Activated CD4-positive, alpha-beta memory T cell treated with anti-CD3 and anti-CD28 coated beads, Interleukin-2, amount 10 ng/mL, durations not matched to agents 7 days and 5 days (primary cell): ENCODE measurements at regions not wholly inside any gene's neighbourhood (a gene's known extent, or its start where the extent isn't known, plus 50 kb on each side); places are given as distances from the start of the nearest gene placed in this dataset.

Experiments used
- CTCF ChIA-PET: fragments of 350-600 bp; sonication (Branson Sonifier 250); formaldehyde crosslinking; loops from one replicate; lab custom pipeline; 2021; ENCODE audit warnings: antibody characterized with exemption, inconsistent platforms; lab: Charles Lee
- POLR2A ChIA-PET: fragments of 350-600 bp; sonication (Branson Sonifier 250); formaldehyde crosslinking; loops from one replicate; lab custom pipeline; 2021; ENCODE audit warnings: antibody characterized with exemption; lab: Charles Lee
- DNase-seq: peaks from one replicate; pipeline ENCODE4 v3.0.0-alpha.2; 2020
- H3K27ac Mint-ChIP-seq: one replicate; pipeline ENCODE4 v1.8.0; 2021; ENCODE audit warnings: mild to moderate bottlenecking, mixed read lengths
- H3K27me3 Mint-ChIP-seq: one replicate; pipeline ENCODE4 v1.8.0; 2021; ENCODE audit warnings: mixed read lengths
- H3K36me3 Mint-ChIP-seq: one replicate; pipeline ENCODE4 v1.8.0; 2021; ENCODE audit warnings: low read depth, mixed read lengths
- H3K4me1 Mint-ChIP-seq: one replicate; pipeline ENCODE4 v1.8.0; 2021; ENCODE audit warnings: mixed read lengths
- H3K4me3 Mint-ChIP-seq: one replicate; pipeline ENCODE4 v1.8.0; 2021; ENCODE audit warnings: mild to moderate bottlenecking, mixed read lengths
- H3K9me3 Mint-ChIP-seq: one replicate; pipeline ENCODE4 v1.8.0; 2021; ENCODE audit warnings: mixed read lengths

- H3K4me3 Mint-ChIP-seq, result peak overlapping the region; percentile 31
- no peak for DNase-seq
- CTCF ChIA-PET, result interaction anchor here (1.0 kb wide), 1 partner anchor 18 kb away, joined by 3 read pairs; no protein-coding TSS in a partner anchor
- no peaks in the 10 kb centered on the region for H3K27me3 Mint-ChIP-seq
- peaks cover 26% of the 10 kb centered on the region for H3K36me3 Mint-ChIP-seq
- POLR2A ChIA-PET, result interaction anchor here (1.5 to 1.8 kb wide), 2 partner anchors 13 to 69 kb away, joined by 4 to 5 read pairs; no protein-coding TSS in a partner anchor
- peak overlapping the region; percentile 21 for H3K27ac Mint-ChIP-seq
- H3K4me1 Mint-ChIP-seq, result peaks cover 7% of the 10 kb centered on the region
- H3K9me3 Mint-ChIP-seq, result peaks cover 33% of the 10 kb centered on the region
Measured at GRCh38 chr2:7658486-7658885, 741.3 kb downstream of the RNF144A start.

DNA sequence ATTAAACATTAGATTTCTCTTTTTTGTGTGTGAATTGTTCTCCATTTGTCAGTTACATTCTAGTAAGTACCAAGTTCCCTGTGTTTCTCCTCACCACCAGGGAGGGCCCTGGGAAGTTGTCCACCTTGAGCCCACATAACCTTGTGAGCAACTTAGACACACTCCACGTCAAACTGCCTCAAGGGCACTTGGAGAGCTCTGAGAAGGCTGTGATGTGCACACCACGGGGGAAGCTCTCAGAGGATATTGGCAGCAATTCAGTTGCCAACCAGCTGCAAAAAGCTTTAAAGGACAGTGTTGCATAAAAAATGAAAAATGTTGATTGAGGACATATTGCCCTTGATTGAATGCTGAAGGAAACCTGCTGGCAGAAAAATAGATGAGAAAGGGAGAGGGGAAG lies 743.6 kb downstream of the RNF144A start:
- no peak overlapping the region for H3K27ac Mint-ChIP-seq
- no peak overlapping the region for H3K4me3 Mint-ChIP-seq
- ChIA-PET POLR2A (interaction anchor here (1.6 kb wide), 1 partner anchor 210 kb away, joined by 5 read pairs; no protein-coding TSS in a partner anchor), CTCF (interaction anchor here (2.7 kb wide), 1 partner anchor 11 kb away, joined by 13 read pairs; no protein-coding TSS in a partner anchor)
- peaks cover 27% of the 10 kb centered on the region for H3K36me3 Mint-ChIP-seq
- H3K9me3 Mint-ChIP-seq, result peaks cover 23% of the 10 kb centered on the region
- no peak for DNase-seq
- H3K4me1 Mint-ChIP-seq, result peaks cover 10% of the 10 kb centered on the region
- H3K27me3 Mint-ChIP-seq, result no peaks in the 10 kb centered on the region

DNA sequence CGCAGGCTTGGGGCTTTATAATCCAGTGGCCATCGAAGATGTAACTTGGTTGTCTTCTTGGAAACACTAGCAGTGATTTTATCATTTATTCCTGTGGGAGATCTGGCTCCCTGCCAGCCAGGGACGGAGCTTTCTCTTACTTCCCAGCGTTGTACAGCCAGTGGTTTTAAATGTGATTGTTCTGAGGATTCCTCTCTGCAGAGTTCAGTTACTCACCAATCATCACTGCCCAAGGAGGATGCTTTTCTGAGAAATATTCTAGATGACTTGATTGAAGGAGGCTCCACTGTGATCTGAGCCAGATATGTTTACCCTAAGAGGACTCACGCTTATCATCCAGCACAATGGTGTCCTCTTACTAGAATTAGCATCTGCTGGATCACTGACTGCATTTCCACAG lies 744.3 kb downstream of the RNF144A start:
- POLR2A ChIA-PET, result no interaction called here
- peaks cover 15% of the 10 kb centered on the region for H3K4me1 Mint-ChIP-seq
- no peak overlapping the region for H3K4me3 Mint-ChIP-seq
- H3K9me3 Mint-ChIP-seq, result peaks cover 25% of the 10 kb centered on the region
- CTCF ChIA-PET, result interaction anchor here (2.7 kb wide), 1 partner anchor 10 kb away, joined by 13 read pairs; no protein-coding TSS in a partner anchor
- H3K27ac Mint-ChIP-seq, result peak overlapping the region; percentile 53
- peaks cover 27% of the 10 kb centered on the region for H3K36me3 Mint-ChIP-seq
- H3K27me3 Mint-ChIP-seq, result no peaks in the 10 kb centered on the region
- DNase-seq, result no peak

DNA sequence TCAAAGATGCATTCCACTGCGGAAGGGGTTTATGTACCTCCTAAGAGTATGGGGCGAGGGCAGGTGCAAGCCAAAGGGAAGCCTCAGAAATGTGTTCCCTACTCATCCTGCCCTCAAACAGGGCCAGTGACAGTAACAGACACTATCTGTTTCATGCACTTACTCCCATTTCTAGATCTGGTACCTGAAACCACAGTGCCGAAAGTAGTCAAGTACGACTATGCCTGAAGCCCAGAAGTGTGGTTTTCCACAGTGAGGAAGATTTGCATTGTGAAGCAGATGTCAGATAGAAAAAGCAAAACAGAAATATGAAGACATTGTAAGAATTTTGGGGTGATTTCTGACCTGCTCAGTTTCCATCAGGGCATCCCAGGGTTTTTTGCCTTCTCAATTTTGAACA lies 748.7 kb downstream of the RNF144A start:
- CTCF ChIA-PET, result interaction anchor here (0.7 kb wide), 1 partner anchor 75 kb away, joined by 3 read pairs; no protein-coding TSS in a partner anchor
- Mint-ChIP-seq H3K4me1 (peaks cover 22% of the 10 kb centered on the region), H3K27ac (peak overlapping the region; percentile 41), H3K27me3 (no peaks in the 10 kb centered on the region), H3K9me3 (peaks cover 17% of the 10 kb centered on the region), H3K4me3 (no peak overlapping the region), H3K36me3 (peaks cover 18% of the 10 kb centered on the region)
- no peak for DNase-seq
- POLR2A ChIA-PET, result no interaction called here

DNA sequence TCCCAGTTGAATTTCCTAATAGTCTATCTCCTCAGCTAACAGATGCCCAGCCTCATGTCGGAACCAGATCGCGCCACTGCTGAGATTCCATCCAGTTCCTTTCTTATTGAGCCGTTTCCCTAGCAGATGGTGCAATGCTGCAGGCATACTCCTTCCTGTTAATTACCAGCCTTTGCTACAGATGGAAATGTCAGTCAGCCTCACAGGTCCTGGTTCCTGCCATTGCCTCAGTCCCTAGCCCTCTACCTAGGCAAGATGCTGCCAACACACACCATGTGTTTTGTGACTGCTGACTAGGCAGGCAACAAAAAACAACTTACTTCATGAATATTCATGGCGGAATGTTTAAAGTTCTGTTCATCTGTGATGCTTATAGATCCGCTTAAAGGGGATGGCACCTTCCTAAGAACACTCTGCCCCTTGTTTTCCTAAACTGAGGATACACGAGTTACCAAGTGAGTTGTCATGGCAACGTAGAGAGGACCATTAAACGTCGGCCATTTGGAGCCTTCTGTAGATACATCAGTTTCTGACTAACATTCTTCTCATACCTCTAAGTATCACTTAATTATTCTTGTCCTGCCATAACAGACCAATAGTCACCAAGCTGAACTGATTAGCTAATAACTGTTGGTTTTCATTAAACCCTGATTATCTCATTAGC lies 749.5 kb downstream of the RNF144A start:
- Mint-ChIP-seq H3K27ac (no peak overlapping the region), H3K36me3 (peaks cover 21% of the 10 kb centered on the region), H3K27me3 (no peaks in the 10 kb centered on the region), H3K4me3 (no peak overlapping the region), H3K9me3 (peaks cover 12% of the 10 kb centered on the region), H3K4me1 (peaks cover 30% of the 10 kb centered on the region)
- POLR2A ChIA-PET, result no interaction called here
- CTCF ChIA-PET, result interaction anchor here (1.3 kb wide), 1 partner anchor 239 kb away, joined by 3 read pairs; no protein-coding TSS in a partner anchor
- DNase-seq, result no peak

DNA sequence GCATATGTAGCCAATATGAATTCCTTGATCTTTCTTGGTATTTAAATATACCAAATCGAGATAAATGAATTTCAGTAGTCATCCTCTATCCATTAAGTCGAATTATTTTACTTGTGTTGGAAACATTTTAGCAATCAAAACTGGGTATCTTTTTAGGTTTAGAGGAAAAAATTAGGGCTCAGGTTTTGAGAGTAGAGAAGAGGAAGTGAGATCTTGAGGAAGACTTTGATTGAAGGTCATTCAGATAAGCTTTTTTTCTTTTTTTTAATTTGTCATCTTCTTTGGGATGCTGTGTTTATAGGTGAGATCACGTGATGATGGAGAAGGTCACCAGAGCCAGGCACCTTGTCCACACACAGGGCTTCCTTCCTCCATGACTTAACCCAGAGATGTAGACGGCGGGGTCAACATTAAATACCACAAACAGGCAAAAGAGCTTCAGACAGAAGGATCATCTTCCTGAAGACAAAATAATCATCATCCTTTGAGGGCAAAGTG lies 750.1 kb downstream of the RNF144A start:
- POLR2A ChIA-PET, result interaction anchor here (0.7 kb wide), 1 partner anchor 999 kb away, joined by 3 read pairs; no protein-coding TSS in a partner anchor
- H3K36me3 Mint-ChIP-seq, result peaks cover 16% of the 10 kb centered on the region
- H3K27ac Mint-ChIP-seq, result no peak overlapping the region
- H3K4me3 Mint-ChIP-seq, result no peak overlapping the region
- no peak for DNase-seq
- peaks cover 36% of the 10 kb centered on the region for H3K4me1 Mint-ChIP-seq
- peaks cover 9% of the 10 kb centered on the region for H3K9me3 Mint-ChIP-seq
- H3K27me3 Mint-ChIP-seq, result no peaks in the 10 kb centered on the region
- CTCF ChIA-PET, result interaction anchor here (1.3 kb wide), 1 partner anchor 240 kb away, joined by 3 read pairs; no protein-coding TSS in a partner anchor

DNA sequence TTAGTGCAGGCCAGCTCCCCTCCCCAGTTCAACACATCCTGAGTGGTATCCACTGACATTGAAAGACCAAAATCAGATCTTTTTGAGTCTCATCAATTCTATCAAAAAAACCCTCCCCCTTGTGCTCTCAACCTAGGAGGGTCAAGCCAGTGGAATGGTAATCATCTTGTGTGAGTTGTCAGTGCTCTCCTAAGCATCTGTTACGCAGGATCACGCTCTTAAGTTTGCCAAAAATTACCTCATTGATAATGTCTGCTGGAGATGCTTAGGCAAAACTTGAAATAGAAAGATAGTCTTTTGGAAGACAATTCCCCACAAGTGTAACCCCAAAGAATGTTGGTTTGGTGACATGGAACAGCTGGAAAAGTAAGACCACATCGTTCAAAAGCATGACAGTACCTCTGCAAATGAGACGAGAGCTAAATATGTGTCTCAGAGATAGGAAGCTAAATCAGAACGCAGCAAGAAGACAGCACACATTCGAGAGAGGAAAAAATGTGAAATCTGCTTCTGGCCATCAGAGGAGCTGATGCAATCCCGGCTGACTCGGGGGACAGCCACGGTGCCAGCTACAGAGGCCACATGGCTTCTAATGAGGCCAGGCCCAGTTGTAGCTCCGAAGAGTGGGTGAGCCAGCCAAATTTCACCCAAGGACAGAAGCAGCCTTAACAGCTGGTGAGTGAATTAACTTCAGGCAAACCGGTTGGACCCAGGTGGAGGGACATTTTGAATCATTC lies 753.9 kb downstream of the RNF144A start:
- peaks cover 11% of the 10 kb centered on the region for H3K9me3 Mint-ChIP-seq
- ChIA-PET CTCF (interaction anchor here (1.0 to 3.3 kb wide), 16 partner anchors 11 to 873 kb away, joined by 3 to 31 read pairs (median 4); no protein-coding TSS in a partner anchor), POLR2A (interaction anchor here (0.6 to 3.9 kb wide), 10 partner anchors 13 to 1011 kb away, joined by 3 to 47 read pairs (median 6); partner anchors contain the start of gene ID2)
- no peak for DNase-seq
- no peak overlapping the region for H3K4me3 Mint-ChIP-seq
- peaks cover 28% of the 10 kb centered on the region for H3K36me3 Mint-ChIP-seq
- no peaks in the 10 kb centered on the region for H3K27me3 Mint-ChIP-seq
- H3K27ac Mint-ChIP-seq, result peak overlapping the region; percentile 83
- peaks cover 42% of the 10 kb centered on the region for H3K4me1 Mint-ChIP-seq

- H3K4me1 Mint-ChIP-seq, result peaks cover 39% of the 10 kb centered on the region
- H3K27ac Mint-ChIP-seq, result peak overlapping the region; percentile 83
- no peaks in the 10 kb centered on the region for H3K27me3 Mint-ChIP-seq
Measured at GRCh38 chr2:7672027-7672684, 754.9 kb downstream of the RNF144A start.

DNA sequence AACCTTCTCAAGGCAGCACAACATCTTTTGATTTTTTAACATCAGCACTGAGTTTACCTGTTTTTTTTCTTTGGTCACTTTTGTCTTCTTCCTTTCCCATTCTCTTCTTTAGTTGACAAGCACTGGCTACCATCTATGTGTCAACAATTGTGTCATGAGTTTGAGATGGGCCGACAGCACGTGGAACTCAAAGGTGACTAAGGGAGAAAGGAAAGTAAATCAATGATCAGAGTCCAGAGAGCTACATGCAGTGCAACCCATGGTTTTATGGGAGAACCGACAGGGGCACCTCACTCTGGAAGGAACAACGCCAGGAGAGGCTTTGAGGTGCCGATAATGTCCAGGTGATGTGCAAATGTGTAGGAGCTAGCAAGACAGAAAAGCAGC lies 755.5 kb downstream of the RNF144A start:
- H3K27me3 Mint-ChIP-seq, result no peaks in the 10 kb centered on the region
- no peak overlapping the region for H3K4me3 Mint-ChIP-seq
- H3K4me1 Mint-ChIP-seq, result peaks cover 36% of the 10 kb centered on the region
- no peak for DNase-seq
- H3K9me3 Mint-ChIP-seq, result peaks cover 9% of the 10 kb centered on the region
- ChIA-PET CTCF (interaction anchor here (0.8 to 3.3 kb wide), 10 partner anchors 12 to 256 kb away, joined by 3 to 31 read pairs (median 4); no protein-coding TSS in a partner anchor), POLR2A (interaction anchor here (0.6 to 3.9 kb wide), 5 partner anchors 12 to 245 kb away, joined by 3 to 47 read pairs (median 3); no protein-coding TSS in a partner anchor)
- H3K27ac Mint-ChIP-seq, result peak overlapping the region; percentile 83
- H3K36me3 Mint-ChIP-seq, result peaks cover 34% of the 10 kb centered on the region

More at GRCh38 chr2:7672027-7672684, 754.9 kb downstream of the RNF144A start:
- ChIA-PET POLR2A (interaction anchor here (0.6 to 3.9 kb wide), 10 partner anchors 14 to 1010 kb away, joined by 3 to 47 read pairs (median 6); partner anchors contain the start of gene ID2), CTCF (interaction anchor here (0.8 to 3.3 kb wide), 19 partner anchors 12 to 872 kb away, joined by 3 to 31 read pairs (median 4); no protein-coding TSS in a partner anchor)
- Mint-ChIP-seq H3K9me3 (peaks cover 9% of the 10 kb centered on the region), H3K4me3 (peak overlapping the region; percentile 15), H3K36me3 (peaks cover 34% of the 10 kb centered on the region)
- peak; percentile 66 for DNase-seq

GRCh38 chr2:7673101-7673500 lies 755.9 kb downstream of the RNF144A start:
- H3K9me3 Mint-ChIP-seq, result peaks cover 9% of the 10 kb centered on the region
- no peaks in the 10 kb centered on the region for H3K27me3 Mint-ChIP-seq
- CTCF ChIA-PET, result interaction anchor here (0.8 to 3.3 kb wide), 6 partner anchors 48 to 257 kb away, joined by 3 to 31 read pairs (median 4); no protein-coding TSS in a partner anchor
- peaks cover 36% of the 10 kb centered on the region for H3K4me1 Mint-ChIP-seq
- no peak overlapping the region for H3K4me3 Mint-ChIP-seq
- POLR2A ChIA-PET, result interaction anchor here (0.8 to 3.9 kb wide), 5 partner anchors 11 to 223 kb away, joined by 3 to 47 read pairs (median 3); no protein-coding TSS in a partner anchor
- peaks cover 34% of the 10 kb centered on the region for H3K36me3 Mint-ChIP-seq
- DNase-seq, result no peak
- H3K27ac Mint-ChIP-seq, result peak overlapping the region; percentile 83

DNA sequence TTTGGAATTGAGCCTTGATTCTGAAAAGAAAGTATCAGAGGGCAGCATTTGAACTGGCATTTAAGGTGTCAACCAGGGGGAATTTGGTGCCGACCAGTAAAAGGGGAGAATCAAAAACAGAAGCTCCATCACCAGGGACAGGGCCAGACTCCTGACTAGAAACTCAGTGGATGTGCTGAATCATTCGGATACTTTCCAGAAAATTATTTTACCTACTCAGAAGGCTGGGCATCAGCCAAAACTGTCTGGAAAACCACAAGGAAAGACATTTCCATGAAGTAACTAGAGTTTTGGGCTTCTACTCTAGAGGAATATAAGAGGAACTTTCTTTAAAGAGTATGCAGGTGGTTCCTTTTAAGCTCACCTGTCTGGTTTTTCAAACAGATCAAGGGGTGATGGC lies 756.6 kb downstream of the RNF144A start:
- ChIA-PET POLR2A (interaction anchor here (0.8 to 1.2 kb wide), 3 partner anchors 11 to 222 kb away, joined by 3 read pairs; no protein-coding TSS in a partner anchor), CTCF (no interaction called here)
- no peak overlapping the region for H3K27ac Mint-ChIP-seq
- H3K36me3 Mint-ChIP-seq, result peaks cover 34% of the 10 kb centered on the region
- H3K27me3 Mint-ChIP-seq, result no peaks in the 10 kb centered on the region
- peaks cover 9% of the 10 kb centered on the region for H3K9me3 Mint-ChIP-seq
- no peak for DNase-seq
- H3K4me1 Mint-ChIP-seq, result peaks cover 39% of the 10 kb centered on the region
- H3K4me3 Mint-ChIP-seq, result no peak overlapping the region

- H3K4me1 Mint-ChIP-seq, result peaks cover 41% of the 10 kb centered on the region
- H3K9me3 Mint-ChIP-seq, result peaks cover 9% of the 10 kb centered on the region
- no peaks in the 10 kb centered on the region for H3K27me3 Mint-ChIP-seq
- CTCF ChIA-PET, result no interaction called here
- H3K36me3 Mint-ChIP-seq, result peaks cover 34% of the 10 kb centered on the region
- no peak overlapping the region for H3K4me3 Mint-ChIP-seq
- DNase-seq, result no peak
- H3K27ac Mint-ChIP-seq, result no peak overlapping the region
- POLR2A ChIA-PET, result interaction anchor here (0.7 to 1.2 kb wide), 3 partner anchors 18 to 223 kb away, joined by 3 read pairs; no protein-coding TSS in a partner anchor
Measured at GRCh38 chr2:7674606-7675005, 757.4 kb downstream of the RNF144A start.
